Panc1 (cell line): ENCODE measurements at regions not wholly inside any gene's neighbourhood (a gene's known extent, or its start where the extent isn't known, plus 50 kb on each side); places are given as distances from the start of the nearest gene placed in this dataset.

Experiments
- ATAC-seq: fragments of 200-7000 bp; cut with Tn5 transposase; 2 replicates; pipeline ENCODE4 v1.9.1; 2020; ENCODE audit warnings: mild to moderate bottlenecking, moderate library complexity
- BruUV-seq: library from RNA; stranded (reverse); fragments of 400-500 nt; replicated peaks from 2 replicates; lab custom pipeline; 2021; lab: Mats Ljungman, UMichigan
- CTCF ChIA-PET: fragments of 300-600 bp; sonication (Branson Sonifier 250); formaldehyde crosslinking; loops from one replicate; lab custom pipeline; 2022; ENCODE audit warnings: antibody characterized with exemption; lab: Charles Lee
- POLR2A ChIA-PET: fragments of 300-600 bp; sonication (Branson Sonifier 250); formaldehyde crosslinking; loops from one replicate; lab custom pipeline; 2022; ENCODE audit warnings: antibody characterized with exemption; lab: Charles Lee
- DNase-seq: peaks from one replicate; pipeline ENCODE4 v3.0.0-alpha.2; 2010; ENCODE audit warnings: low read depth, low spot score
- H3K27ac ChIP-seq: 2 replicates; pipeline ENCODE4 v1.5.1; 2011; ENCODE audit warnings: mild to moderate bottlenecking, low read length, inconsistent platforms
- H3K27me3 ChIP-seq: fragments of 200-500 bp; sonication (Bioruptor generic); 2 replicates; pipeline ENCODE4 v1.6.0; 2014; ENCODE audit warnings: low read length, inconsistent platforms; ENCODE audit not compliant: control insufficient read depth, insufficient read depth
- H3K36me3 ChIP-seq: fragments of 200-500 bp; sonication (Bioruptor generic); 2 replicates; pipeline ENCODE4 v1.5.1; 2014; ENCODE audit warnings: inconsistent platforms, mild to moderate bottlenecking, low read length, moderate library complexity; ENCODE audit not compliant: control insufficient read depth, insufficient read depth
- H3K4me1 ChIP-seq: 2 replicates; pipeline ENCODE4 v1.5.1; 2011; ENCODE audit warnings: inconsistent platforms, mild to moderate bottlenecking, low read length, moderate library complexity; ENCODE audit not compliant: control insufficient read depth, insufficient read depth
- H3K4me3 ChIP-seq, 2 experiments: 2 replicates each; pipeline ENCODE4 v1.5.1; 2011 to 2012; ENCODE audit warnings: low read depth in 2 of 2, low read length in 2 of 2, mild to moderate bottlenecking in 2 of 2, inconsistent platforms in 1 of 2, moderate library complexity in 1 of 2
- H3K9me3 ChIP-seq: fragments of 200-500 bp; sonication (Bioruptor generic); 2 replicates; pipeline ENCODE4 v1.5.1; 2014; ENCODE audit warnings: low read depth, mild to moderate bottlenecking, inconsistent platforms, low read length, moderate library complexity; ENCODE audit not compliant: control insufficient read depth, insufficient read depth
- CTCF ChIP-seq: fragments of 450-650 bp; IDR thresholded peaks from 2 replicates; pipeline ENCODE4 v1.5.1; 2017; ENCODE audit warnings: mild to moderate bottlenecking
- POLR2AphosphoS5 ChIP-seq: IDR thresholded peaks from 2 replicates; pipeline ENCODE4 v1.6.1; 2012; ENCODE audit warnings: mild to moderate bottlenecking, low read depth, low read length, moderate library complexity
- REST ChIP-seq, 2 experiments: IDR thresholded peaks; 2 replicates each; pipeline ENCODE4 v1.6.1; 2011 to 2012; ENCODE audit warnings: low read depth in 2 of 2, control low read depth in 1 of 2, low read length in 1 of 2, mild to moderate bottlenecking in 1 of 2, moderate library complexity in 1 of 2; ENCODE audit not compliant: insufficient read depth in 1 of 2
- SIN3A ChIP-seq: IDR thresholded peaks from 2 replicates; pipeline ENCODE4 v1.6.1; 2012; ENCODE audit warnings: low read depth, mild to moderate bottlenecking, low read length, moderate library complexity, borderline replicate concordance; ENCODE audit not compliant: insufficient read depth
- TCF7L2 ChIP-seq: IDR thresholded peaks from 2 replicates; pipeline ENCODE4 v1.6.1; 2011; ENCODE audit warnings: mild to moderate bottlenecking, low read depth, low read length, inconsistent platforms
- in situ Hi-C: cut with HindIII; loops from 2 replicates; pipeline ENCODE4 v1.10.0; 2016; ENCODE audit warnings: low sequenced_read_pairs, low pct_unique_long_range_greater_than_20kb
- intact Hi-C: fragments of 100-400 bp; cut with micrococcal nuclease; formaldehyde crosslinking; loops from one replicate; pipeline ENCODE4 v1.10.0; 2022; ENCODE audit not compliant: unreplicated experiment

GRCh38 chr16:86974120-86974519 lies 343.1 kb downstream of the C16orf95 start:
- intact Hi-C loops: no loop called here
- Histone ChIP-seq H3K36me3 (no peaks in the 10 kb centered on the region), H3K27me3 (no peaks in the 10 kb centered on the region), H3K9me3 (no peaks in the 10 kb centered on the region), H3K4me1 (no peaks in the 10 kb centered on the region), H3K4me3 (no peak overlapping the region), H3K27ac (no peak overlapping the region)
- TF ChIP-seq SIN3A (no peak), TCF7L2 (no peak), CTCF (no peak), POLR2AphosphoS5 (no peak), REST (IDR thresholded peaks at IDR 0.05; ENCODE audit: insufficient read depth in 1 of 2, low read depth in 2 of 2, low read length in 1 of 2) (no peak)
- no TSS peak for BruUV-seq
- ATAC-seq: no peak
- ChIA-PET POLR2A (no interaction called here), CTCF (no interaction called here)
- DNase-seq: no peak
- in situ Hi-C loops: no loop called here

GRCh38 chr16:86975445-86975844 lies 341.7 kb downstream of the C16orf95 start:
- no peak for ATAC-seq
- CTCF ChIA-PET: no interaction called here
- no peaks in the 10 kb centered on the region for H3K27me3 ChIP-seq

More at GRCh38 chr16:86975445-86975844, 341.7 kb downstream of the C16orf95 start:
- DNase-seq: no peak
- TF ChIP-seq SIN3A (no peak), CTCF (no peak), REST (IDR thresholded peaks at IDR 0.05; ENCODE audit: insufficient read depth in 1 of 2, low read depth in 2 of 2, low read length in 1 of 2) (no peak), POLR2AphosphoS5 (no peak), TCF7L2 (no peak)
- Histone ChIP-seq H3K4me1 (no peaks in the 10 kb centered on the region), H3K27ac (no peak overlapping the region), H3K9me3 (no peaks in the 10 kb centered on the region), H3K4me3 (no peak overlapping the region), H3K36me3 (no peaks in the 10 kb centered on the region)
- intact Hi-C loops: no loop called here
- POLR2A ChIA-PET: no interaction called here
- BruUV-seq: no TSS peak
- in situ Hi-C loops: no loop called here
